ENCODE measurements at regions not wholly inside any gene's neighbourhood (a gene's known extent, or its start where the extent isn't known, plus 50 kb on each side); places are given as distances from the start of the nearest gene placed in this dataset.

DNA sequence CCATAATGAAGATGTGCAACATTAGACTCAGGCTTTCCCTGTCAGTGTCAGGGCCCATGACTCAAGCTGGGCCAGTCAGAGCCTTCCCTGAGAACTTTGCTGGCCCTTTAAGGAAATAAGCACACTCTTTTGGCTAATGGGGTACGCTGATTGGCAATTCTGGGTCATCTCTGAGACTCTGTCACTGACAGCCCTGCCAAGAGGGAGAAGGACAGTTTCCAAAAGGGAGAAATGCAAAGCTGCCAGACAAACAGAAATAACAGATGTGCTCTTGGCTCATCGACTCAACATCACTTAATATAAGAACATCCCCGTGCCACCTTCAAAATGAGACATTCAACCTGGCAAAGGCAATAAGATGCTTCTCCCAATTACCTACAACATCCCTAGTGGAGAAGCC is 491.9 kb upstream of the PROK2 start:
- TF ChIP-seq, protein P1, sequence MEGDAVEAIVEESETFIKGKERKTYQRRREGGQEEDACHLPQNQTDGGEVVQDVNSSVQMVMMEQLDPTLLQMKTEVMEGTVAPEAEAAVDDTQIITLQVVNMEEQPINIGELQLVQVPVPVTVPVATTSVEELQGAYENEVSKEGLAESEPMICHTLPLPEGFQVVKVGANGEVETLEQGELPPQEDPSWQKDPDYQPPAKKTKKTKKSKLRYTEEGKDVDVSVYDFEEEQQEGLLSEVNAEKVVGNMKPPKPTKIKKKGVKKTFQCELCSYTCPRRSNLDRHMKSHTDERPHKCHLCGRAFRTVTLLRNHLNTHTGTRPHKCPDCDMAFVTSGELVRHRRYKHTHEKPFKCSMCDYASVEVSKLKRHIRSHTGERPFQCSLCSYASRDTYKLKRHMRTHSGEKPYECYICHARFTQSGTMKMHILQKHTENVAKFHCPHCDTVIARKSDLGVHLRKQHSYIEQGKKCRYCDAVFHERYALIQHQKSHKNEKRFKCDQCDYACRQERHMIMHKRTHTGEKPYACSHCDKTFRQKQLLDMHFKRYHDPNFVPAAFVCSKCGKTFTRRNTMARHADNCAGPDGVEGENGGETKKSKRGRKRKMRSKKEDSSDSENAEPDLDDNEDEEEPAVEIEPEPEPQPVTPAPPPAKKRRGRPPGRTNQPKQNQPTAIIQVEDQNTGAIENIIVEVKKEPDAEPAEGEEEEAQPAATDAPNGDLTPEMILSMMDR (IDR thresholded peaks at IDR 0.05), result no peak
- TF ChIP-seq POLR2A (IDR thresholded peaks at IDR 0.05), result no peak
